HEK293T (cell line): ENCODE measurements at regions not wholly inside any gene's neighbourhood (a gene's known extent, or its start where the extent isn't known, plus 50 kb on each side); places are given as distances from the start of the nearest gene placed in this dataset.

Source experiments
- BHLHE40 ChIP-seq: fragments of 450-650 bp; IDR thresholded peaks from 2 replicates; pipeline ENCODE4 v1.6.1; 2016; ENCODE audit warnings: mild to moderate bottlenecking, moderate library complexity, borderline replicate concordance
- CTBP1 ChIP-seq: fragments of 450-650 bp; IDR thresholded peaks from 2 replicates; pipeline ENCODE4 v1.6.1; 2016; ENCODE audit warnings: borderline replicate concordance
- ELF4 ChIP-seq: fragments of 450-650 bp; IDR thresholded peaks from 2 replicates; pipeline ENCODE4 v1.6.1; 2017; ENCODE audit warnings: antibody characterized with exemption
- FOXA1 ChIP-seq: fragments of 450-650 bp; IDR thresholded peaks from 2 replicates; pipeline ENCODE4 v1.6.1; 2016; ENCODE audit warnings: mild to moderate bottlenecking
- FOXK2 ChIP-seq: fragments of 450-650 bp; IDR thresholded peaks from 2 replicates; pipeline ENCODE4 v1.6.1; 2016; ENCODE audit warnings: mild to moderate bottlenecking
- FOXM1 ChIP-seq: fragments of 450-650 bp; IDR thresholded peaks from 2 replicates; pipeline ENCODE4 v1.6.1; 2017; ENCODE audit warnings: mild to moderate bottlenecking, borderline replicate concordance
- L3MBTL2 ChIP-seq: fragments of 450-650 bp; conservative IDR thresholded peaks from 2 replicates; pipeline ENCODE4 v1.6.1; 2016; ENCODE audit warnings: mild to moderate bottlenecking
- NFRKB ChIP-seq: fragments of 450-650 bp; IDR thresholded peaks from 2 replicates; pipeline ENCODE4 v1.6.1; 2016; ENCODE audit warnings: mild to moderate bottlenecking, moderate library complexity
- PKNOX1 ChIP-seq: fragments of 450-650 bp; IDR thresholded peaks from 2 replicates; pipeline ENCODE4 v1.6.1; 2016
- SP1 ChIP-seq: fragments of 450-650 bp; IDR thresholded peaks from 2 replicates; pipeline ENCODE4 v1.6.1; 2017
- SUZ12 ChIP-seq: fragments of 450-650 bp; IDR thresholded peaks from 2 replicates; pipeline ENCODE4 v1.6.1; 2016; ENCODE audit warnings: mild to moderate bottlenecking
- TARDBP ChIP-seq: fragments of 450-650 bp; IDR thresholded peaks from 2 replicates; pipeline ENCODE4 v1.6.1; 2016

GRCh38 chr2:185347445-185347844, 391.2 kb upstream of the FSIP2 start:
- TF ChIP-seq TARDBP (no peak), FOXK2 (no peak), NFRKB (no peak), SUZ12 (no peak), FOXM1 (no peak), FOXA1 (no peak), SP1 (no peak), PKNOX1 (no peak), L3MBTL2 (no peak), BHLHE40 (no peak), CTBP1 (no peak), ELF4 (no peak)
